Progenitor cell of endocrine pancreas (in vitro differentiated cells): ENCODE measurements at regions not wholly inside any gene's neighbourhood (a gene's known extent, or its start where the extent isn't known, plus 50 kb on each side); places are given as distances from the start of the nearest gene placed in this dataset.

Source experiments
- DNase-seq: peaks from one replicate; pipeline ENCODE4 v3.0.0; 2021; ENCODE audit warnings: low spot score; ENCODE audit not compliant: unreplicated experiment
- H3K27ac Mint-ChIP-seq: 2 replicates; pipeline ENCODE4 v1.8.0; 2021; ENCODE audit warnings: mild to moderate bottlenecking, moderate library complexity, mixed read lengths
- H3K27me3 Mint-ChIP-seq: 2 replicates; pipeline ENCODE4 v1.8.0; 2021; ENCODE audit warnings: mixed read lengths
- H3K36me3 Mint-ChIP-seq: 2 replicates; pipeline ENCODE4 v1.8.0; 2022; ENCODE audit warnings: mixed read lengths; ENCODE audit not compliant: insufficient read depth
- H3K4me1 Mint-ChIP-seq: 2 replicates; pipeline ENCODE4 v1.8.0; 2021; ENCODE audit warnings: low read depth, mixed read lengths
- H3K4me3 Mint-ChIP-seq: 2 replicates; pipeline ENCODE4 v1.8.0; 2021; ENCODE audit warnings: low read depth, mild to moderate bottlenecking, moderate library complexity, mixed read lengths
- H3K9me3 Mint-ChIP-seq: 2 replicates; pipeline ENCODE4 v1.8.0; 2021; ENCODE audit warnings: low read depth, mixed read lengths
- TF ChIP-seq, protein P1 (sequence below): fragments of 200-600 bp; sonication (generic); IDR thresholded peaks from one replicate; pipeline ENCODE4 v1.5.0; 2021; ENCODE audit warnings: antibody characterized with exemption, mild to moderate bottlenecking; ENCODE audit not compliant: unreplicated experiment

- Mint-ChIP-seq H3K27ac (no peak overlapping the region), H3K4me1 (peaks cover 29% of the 10 kb centered on the region), H3K36me3 (no peaks in the 10 kb centered on the region), H3K27me3 (peaks cover 8% of the 10 kb centered on the region), H3K9me3 (no peaks in the 10 kb centered on the region), H3K4me3 (no peak overlapping the region)
- no peak for DNase-seq
- TF ChIP-seq, protein P1, sequence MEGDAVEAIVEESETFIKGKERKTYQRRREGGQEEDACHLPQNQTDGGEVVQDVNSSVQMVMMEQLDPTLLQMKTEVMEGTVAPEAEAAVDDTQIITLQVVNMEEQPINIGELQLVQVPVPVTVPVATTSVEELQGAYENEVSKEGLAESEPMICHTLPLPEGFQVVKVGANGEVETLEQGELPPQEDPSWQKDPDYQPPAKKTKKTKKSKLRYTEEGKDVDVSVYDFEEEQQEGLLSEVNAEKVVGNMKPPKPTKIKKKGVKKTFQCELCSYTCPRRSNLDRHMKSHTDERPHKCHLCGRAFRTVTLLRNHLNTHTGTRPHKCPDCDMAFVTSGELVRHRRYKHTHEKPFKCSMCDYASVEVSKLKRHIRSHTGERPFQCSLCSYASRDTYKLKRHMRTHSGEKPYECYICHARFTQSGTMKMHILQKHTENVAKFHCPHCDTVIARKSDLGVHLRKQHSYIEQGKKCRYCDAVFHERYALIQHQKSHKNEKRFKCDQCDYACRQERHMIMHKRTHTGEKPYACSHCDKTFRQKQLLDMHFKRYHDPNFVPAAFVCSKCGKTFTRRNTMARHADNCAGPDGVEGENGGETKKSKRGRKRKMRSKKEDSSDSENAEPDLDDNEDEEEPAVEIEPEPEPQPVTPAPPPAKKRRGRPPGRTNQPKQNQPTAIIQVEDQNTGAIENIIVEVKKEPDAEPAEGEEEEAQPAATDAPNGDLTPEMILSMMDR: no peak
Measured at GRCh38 chr2:217049956-217050355, 190.1 kb upstream of the TNP1 start.

DNA sequence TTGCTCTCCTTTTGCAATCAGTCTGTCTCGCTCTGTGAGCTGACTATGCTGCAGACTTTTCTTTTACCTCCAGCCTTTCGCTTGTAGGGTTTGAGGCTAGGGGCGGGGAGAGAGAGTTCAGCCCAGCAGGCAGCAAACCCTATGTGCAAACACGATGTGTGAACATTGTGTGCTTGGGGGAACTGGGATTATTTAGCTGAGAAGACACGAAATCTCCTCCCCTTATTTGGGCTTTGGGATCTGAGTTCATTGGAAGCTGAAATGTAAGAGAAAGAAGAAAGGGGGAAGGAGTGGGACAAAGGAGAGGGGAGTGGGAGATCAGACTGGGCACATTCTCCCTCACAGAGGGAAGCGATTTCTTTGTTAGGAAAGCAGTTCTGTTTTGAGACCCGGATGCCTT, 189.6 kb upstream of the TNP1 start:
- TF ChIP-seq, protein P1: no peak
- Mint-ChIP-seq H3K4me1 (peaks cover 27% of the 10 kb centered on the region), H3K9me3 (no peaks in the 10 kb centered on the region), H3K4me3 (no peak overlapping the region), H3K36me3 (no peaks in the 10 kb centered on the region), H3K27ac (peak overlapping the region; percentile 87), H3K27me3 (peaks cover 8% of the 10 kb centered on the region)
- DNase-seq: no peak

GRCh38 chr2:217048730-217049129, 188.9 kb upstream of the TNP1 start:
- H3K27ac Mint-ChIP-seq: peak overlapping the region; percentile 17
- peaks cover 26% of the 10 kb centered on the region for H3K4me1 Mint-ChIP-seq

DNA sequence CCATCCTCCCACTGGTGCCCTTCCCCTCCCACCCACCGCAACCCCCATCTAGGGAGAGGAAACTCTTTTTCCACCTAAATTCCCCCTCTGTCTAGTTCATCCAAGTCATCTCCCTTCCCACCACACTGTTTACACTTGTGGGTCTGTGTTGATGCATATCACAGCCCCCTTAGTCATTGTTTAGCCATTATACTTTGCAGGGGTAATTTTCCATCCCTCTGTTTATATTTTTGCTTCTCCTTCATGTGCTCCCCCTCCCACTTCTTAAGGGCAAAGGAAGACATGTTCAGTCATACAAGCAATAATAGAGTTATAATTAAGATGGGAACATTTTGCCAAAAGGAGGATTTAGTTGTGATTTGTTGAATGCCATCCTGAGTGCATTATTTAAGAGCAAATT, 187.8 kb upstream of the TNP1 start:
- TF ChIP-seq, protein P1: no peak
- Mint-ChIP-seq H3K4me1 (peaks cover 26% of the 10 kb centered on the region), H3K9me3 (no peaks in the 10 kb centered on the region), H3K4me3 (no peak overlapping the region), H3K27me3 (peaks cover 8% of the 10 kb centered on the region), H3K27ac (peak overlapping the region; percentile 62), H3K36me3 (no peaks in the 10 kb centered on the region)
- DNase-seq: no peak

More at GRCh38 chr2:217048730-217049129, 188.9 kb upstream of the TNP1 start:
- TF ChIP-seq, protein P1: no peak
- peaks cover 8% of the 10 kb centered on the region for H3K27me3 Mint-ChIP-seq
- DNase-seq: no peak
- H3K36me3 Mint-ChIP-seq: no peaks in the 10 kb centered on the region
- no peaks in the 10 kb centered on the region for H3K9me3 Mint-ChIP-seq
- no peak overlapping the region for H3K4me3 Mint-ChIP-seq

DNA sequence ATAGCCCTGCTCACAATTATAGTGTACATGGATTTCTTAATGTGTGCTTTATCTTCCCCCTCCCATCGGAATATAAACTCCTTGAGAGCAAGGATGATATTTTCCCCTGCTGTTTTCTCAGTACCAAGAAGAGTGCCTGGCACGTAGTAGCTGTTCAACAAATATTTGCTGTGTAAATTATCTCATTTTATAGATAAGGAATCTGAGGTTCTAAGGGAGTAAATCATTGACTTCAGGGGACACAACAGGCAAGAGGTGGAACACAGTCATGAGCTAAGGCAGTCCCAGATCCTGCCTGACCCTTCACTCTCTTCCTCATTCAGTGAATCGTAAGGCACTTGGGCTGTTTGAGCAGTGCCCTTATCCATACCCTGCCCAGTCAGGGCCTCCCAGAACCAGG, 187.3 kb upstream of the TNP1 start:
- Mint-ChIP-seq H3K27me3 (peaks cover 8% of the 10 kb centered on the region), H3K4me1 (peaks cover 26% of the 10 kb centered on the region), H3K27ac (peak overlapping the region; percentile 2), H3K36me3 (no peaks in the 10 kb centered on the region), H3K4me3 (no peak overlapping the region), H3K9me3 (no peaks in the 10 kb centered on the region)
- TF ChIP-seq, protein P1: no peak
- no peak for DNase-seq
